Mammary epithelial cell (primary cell): ENCODE measurements at regions not wholly inside any gene's neighbourhood (a gene's known extent, or its start where the extent isn't known, plus 50 kb on each side); places are given as distances from the start of the nearest gene placed in this dataset.

Source experiments
- EZH2 ChIP-seq: IDR thresholded peaks from 2 replicates; pipeline ENCODE4 v1.6.1; 2012; ENCODE audit warnings: low read length, inconsistent platforms, borderline replicate concordance
- TF ChIP-seq, protein P1 (sequence below), 2 donors: IDR thresholded peaks in 1 of 2; conservative IDR thresholded peaks in 1 of 2; 2 replicates each; pipeline ENCODE4 v1.5.1; 2011 to 2012; ENCODE audit warnings: inconsistent platforms in 2 of 2, low read length in 2 of 2, mild to moderate bottlenecking in 2 of 2, control low read depth in 1 of 2, low read depth in 1 of 2; ENCODE audit not compliant: insufficient read depth in 1 of 2; ENCODE audit errors: extremely low read depth in 1 of 2

- TF ChIP-seq EZH2: no peak
- TF ChIP-seq, protein P1, sequence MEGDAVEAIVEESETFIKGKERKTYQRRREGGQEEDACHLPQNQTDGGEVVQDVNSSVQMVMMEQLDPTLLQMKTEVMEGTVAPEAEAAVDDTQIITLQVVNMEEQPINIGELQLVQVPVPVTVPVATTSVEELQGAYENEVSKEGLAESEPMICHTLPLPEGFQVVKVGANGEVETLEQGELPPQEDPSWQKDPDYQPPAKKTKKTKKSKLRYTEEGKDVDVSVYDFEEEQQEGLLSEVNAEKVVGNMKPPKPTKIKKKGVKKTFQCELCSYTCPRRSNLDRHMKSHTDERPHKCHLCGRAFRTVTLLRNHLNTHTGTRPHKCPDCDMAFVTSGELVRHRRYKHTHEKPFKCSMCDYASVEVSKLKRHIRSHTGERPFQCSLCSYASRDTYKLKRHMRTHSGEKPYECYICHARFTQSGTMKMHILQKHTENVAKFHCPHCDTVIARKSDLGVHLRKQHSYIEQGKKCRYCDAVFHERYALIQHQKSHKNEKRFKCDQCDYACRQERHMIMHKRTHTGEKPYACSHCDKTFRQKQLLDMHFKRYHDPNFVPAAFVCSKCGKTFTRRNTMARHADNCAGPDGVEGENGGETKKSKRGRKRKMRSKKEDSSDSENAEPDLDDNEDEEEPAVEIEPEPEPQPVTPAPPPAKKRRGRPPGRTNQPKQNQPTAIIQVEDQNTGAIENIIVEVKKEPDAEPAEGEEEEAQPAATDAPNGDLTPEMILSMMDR (conservative IDR thresholded peaks at IDR 0.05 in 1 of 2, IDR thresholded peaks at IDR 0.05 in 1 of 2; ENCODE audit: extremely low read depth in 1 of 2, insufficient read depth in 1 of 2, low read depth in 1 of 2, low read length in 2 of 2): no peak
These were observed 425.9 kb upstream of the TBX3 start for GRCh38 chr12:115109863-115110262.
